SU-DHL-6 (cell line): ENCODE measurements at regions not wholly inside any gene's neighbourhood (a gene's known extent, or its start where the extent isn't known, plus 50 kb on each side); places are given as distances from the start of the nearest gene placed in this dataset.

ENCODE experiments used
- H2AFZ ChIP-seq: fragments of 200-600 bp; sonication (generic); 2 replicates; pipeline ENCODE4 v1.6.1; 2014; ENCODE audit warnings: low read depth, mild to moderate bottlenecking, moderate library complexity, mixed read lengths, antibody characterized with exemption, low read length; ENCODE audit not compliant: severe bottlenecking
- H3F3A ChIP-seq: fragments of 200-600 bp; shearing (Covaris generic); 2 replicates; pipeline ENCODE4 v1.6.0; 2016; ENCODE audit warnings: antibody characterized with exemption, mild to moderate bottlenecking; ENCODE audit not compliant: insufficient read depth
- H3K27ac ChIP-seq: fragments of 200-600 bp; sonication (generic); 2 replicates; pipeline ENCODE4 v1.5.1; 2016; ENCODE audit warnings: low read depth, mild to moderate bottlenecking, low read length, moderate library complexity, mixed read lengths
- H3K27me3 ChIP-seq: fragments of 200-600 bp; sonication (generic), shearing (Covaris generic); 2 replicates; pipeline ENCODE4 v1.6.0; 2014; ENCODE audit warnings: mild to moderate bottlenecking, low read length
- H3K36me3 ChIP-seq: fragments of 200-600 bp; sonication (generic); 2 replicates; pipeline ENCODE4 v1.6.1; 2014; ENCODE audit warnings: mild to moderate bottlenecking, low read length, mixed read lengths
- H3K4me2 ChIP-seq: fragments of 300-600, 200-600 bp; shearing (Covaris generic), sonication (generic); 2 replicates; pipeline ENCODE4 v1.6.0; 2014; ENCODE audit warnings: low read length, low read depth, mild to moderate bottlenecking; ENCODE audit not compliant: poor library complexity, severe bottlenecking
- H3K4me3 ChIP-seq: fragments of 200-600 bp; sonication (generic); 2 replicates; pipeline ENCODE4 v1.5.1; 2014; ENCODE audit warnings: antibody characterized with exemption, low read length, mild to moderate bottlenecking, mixed read lengths; ENCODE audit not compliant: insufficient read depth, poor library complexity, severe bottlenecking
- H3K79me2 ChIP-seq: fragments of 200-600 bp; sonication (generic); 2 replicates; pipeline ENCODE4 v1.6.1; 2014; ENCODE audit warnings: mild to moderate bottlenecking, low read length, moderate library complexity; ENCODE audit not compliant: insufficient read depth
- H3K9ac ChIP-seq: fragments of 200-600 bp; sonication (generic); 2 replicates; pipeline ENCODE4 v1.7.0; 2014; ENCODE audit warnings: mild to moderate bottlenecking, low read length
- H3K9me2 ChIP-seq: fragments of 200-600 bp; sonication (generic); replicated peaks from 2 replicates; pipeline ENCODE4 v1.6.1; 2014; ENCODE audit warnings: low read length; ENCODE audit not compliant: insufficient read depth
- H3K9me3 ChIP-seq: fragments of 200-600 bp; sonication (generic); 2 replicates; pipeline ENCODE4 v1.6.1; 2014; ENCODE audit warnings: low read length, mixed read lengths; ENCODE audit not compliant: insufficient read depth
- H4K20me1 ChIP-seq: fragments of 200-600 bp; sonication (generic); 2 replicates; pipeline ENCODE4 v1.6.1; 2014; ENCODE audit warnings: low read depth, mild to moderate bottlenecking, antibody characterized with exemption, low read length, moderate library complexity, mixed read lengths
- EZH2phosphoT487 ChIP-seq: fragments of 200-600 bp; sonication (generic), shearing (Covaris generic); conservative IDR thresholded peaks from 2 replicates; pipeline ENCODE4 v1.6.1; 2018; ENCODE audit warnings: mild to moderate bottlenecking, antibody characterized with exemption, low read length, moderate library complexity, mixed read lengths
- TF ChIP-seq, protein P1 (sequence below): fragments of 200-600 bp; sonication (generic); IDR thresholded peaks from one replicate; pipeline ENCODE4 v1.5.1; 2017; ENCODE audit warnings: antibody characterized with exemption, mild to moderate bottlenecking, low read length, moderate library complexity; ENCODE audit not compliant: insufficient read depth, poor library complexity, severe bottlenecking

DNA sequence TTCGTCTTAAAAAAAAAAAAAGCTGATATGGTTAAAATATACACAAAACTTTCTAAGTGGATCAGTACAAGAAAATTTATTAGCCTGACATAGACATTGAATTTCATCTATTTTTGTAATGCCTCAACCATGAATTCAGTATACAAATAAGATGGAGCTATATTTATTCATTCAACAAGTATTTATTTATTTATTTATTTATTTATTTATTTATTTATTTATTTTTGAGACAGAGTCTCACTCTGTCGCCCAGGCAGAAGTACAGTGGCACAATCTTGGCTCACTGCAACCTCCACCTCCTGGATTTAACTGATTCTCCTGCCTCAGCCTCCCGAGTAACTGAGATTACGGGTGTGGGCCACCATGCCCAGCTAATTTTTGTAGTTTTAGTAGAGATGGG is 78.5 kb upstream of the GSX1 start:
- Histone ChIP-seq H3K4me3 (no peak overlapping the region), H3F3A (no peaks in the 10 kb centered on the region), H2AFZ (no peak overlapping the region), H4K20me1 (no peaks in the 10 kb centered on the region), H3K27me3 (no peaks in the 10 kb centered on the region; the same call in 1 of the 2 replicates), H3K9me2 (no peaks in the 10 kb centered on the region), H3K79me2 (no peaks in the 10 kb centered on the region), H3K4me2 (no peak overlapping the region), H3K9ac (no peak overlapping the region), H3K36me3 (no peaks in the 10 kb centered on the region), H3K27ac (no peak overlapping the region), H3K9me3 (no peaks in the 10 kb centered on the region)
- TF ChIP-seq EZH2phosphoT487 = no peak
- TF ChIP-seq, protein P1, sequence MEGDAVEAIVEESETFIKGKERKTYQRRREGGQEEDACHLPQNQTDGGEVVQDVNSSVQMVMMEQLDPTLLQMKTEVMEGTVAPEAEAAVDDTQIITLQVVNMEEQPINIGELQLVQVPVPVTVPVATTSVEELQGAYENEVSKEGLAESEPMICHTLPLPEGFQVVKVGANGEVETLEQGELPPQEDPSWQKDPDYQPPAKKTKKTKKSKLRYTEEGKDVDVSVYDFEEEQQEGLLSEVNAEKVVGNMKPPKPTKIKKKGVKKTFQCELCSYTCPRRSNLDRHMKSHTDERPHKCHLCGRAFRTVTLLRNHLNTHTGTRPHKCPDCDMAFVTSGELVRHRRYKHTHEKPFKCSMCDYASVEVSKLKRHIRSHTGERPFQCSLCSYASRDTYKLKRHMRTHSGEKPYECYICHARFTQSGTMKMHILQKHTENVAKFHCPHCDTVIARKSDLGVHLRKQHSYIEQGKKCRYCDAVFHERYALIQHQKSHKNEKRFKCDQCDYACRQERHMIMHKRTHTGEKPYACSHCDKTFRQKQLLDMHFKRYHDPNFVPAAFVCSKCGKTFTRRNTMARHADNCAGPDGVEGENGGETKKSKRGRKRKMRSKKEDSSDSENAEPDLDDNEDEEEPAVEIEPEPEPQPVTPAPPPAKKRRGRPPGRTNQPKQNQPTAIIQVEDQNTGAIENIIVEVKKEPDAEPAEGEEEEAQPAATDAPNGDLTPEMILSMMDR = no peak

DNA sequence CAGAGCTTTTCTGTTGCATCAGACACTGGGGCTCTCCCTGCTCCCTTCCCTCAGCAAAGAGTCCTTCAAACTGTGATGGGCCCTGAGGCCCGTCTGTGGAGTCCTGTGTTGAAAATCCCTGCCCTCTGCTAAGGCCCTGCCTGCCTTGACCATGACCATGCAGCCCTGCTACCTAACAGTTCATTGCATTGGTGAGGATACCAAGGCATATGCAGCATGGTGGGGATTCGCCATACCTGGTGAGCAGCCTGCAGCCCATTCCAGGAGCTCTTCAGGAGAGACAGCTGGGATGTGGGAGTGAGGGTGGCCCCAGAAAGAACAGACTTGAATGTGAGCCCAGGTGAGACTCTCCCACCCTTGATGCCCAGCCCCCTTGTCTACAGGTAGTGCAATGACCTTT is 70.6 kb upstream of the GSX1 start:
- no peaks in the 10 kb centered on the region for H3K36me3 ChIP-seq
- H3K9me3 ChIP-seq = no peaks in the 10 kb centered on the region
- no peak overlapping the region for H3K27ac ChIP-seq
- TF ChIP-seq, protein P1 = no peak
- no peak for TF ChIP-seq EZH2phosphoT487
- H3K4me2 ChIP-seq = no peak overlapping the region
- H3K9ac ChIP-seq = no peak overlapping the region
- no peaks in the 10 kb centered on the region; the same call in 1 of the 2 replicates for H3K27me3 ChIP-seq
- H3K9me2 ChIP-seq = no peaks in the 10 kb centered on the region
- no peaks in the 10 kb centered on the region for H3F3A ChIP-seq
- no peak overlapping the region for H3K4me3 ChIP-seq
- no peaks in the 10 kb centered on the region for H3K79me2 ChIP-seq
- H4K20me1 ChIP-seq = no peaks in the 10 kb centered on the region
- no peak overlapping the region for H2AFZ ChIP-seq

DNA sequence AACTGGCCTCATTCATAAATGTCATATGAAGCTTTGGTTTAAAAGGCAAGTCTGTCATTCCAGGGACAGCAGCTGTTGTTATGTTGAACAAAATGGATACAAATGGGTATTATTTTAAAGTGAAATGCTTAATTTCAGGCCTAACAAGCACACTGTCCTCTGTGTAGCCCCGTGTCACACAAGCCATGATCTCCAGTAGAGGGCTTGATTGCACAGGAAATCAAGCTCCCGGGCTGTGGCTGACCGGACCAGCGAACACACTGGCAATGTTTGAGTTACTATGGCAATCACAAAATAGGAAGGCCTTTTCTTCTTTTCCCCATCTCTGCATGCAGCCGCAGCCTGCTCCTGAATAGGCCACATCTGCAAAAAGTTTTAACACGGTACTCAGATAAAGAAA is 64.0 kb upstream of the GSX1 start:
- no peaks in the 10 kb centered on the region for H4K20me1 ChIP-seq
- no peak overlapping the region for H3K4me3 ChIP-seq
- no peak overlapping the region for H3K4me2 ChIP-seq
- no peak overlapping the region for H3K27ac ChIP-seq
- no peaks in the 10 kb centered on the region for H3K36me3 ChIP-seq
- no peak overlapping the region for H3K9ac ChIP-seq
- H3K9me2 ChIP-seq = no peaks in the 10 kb centered on the region
- TF ChIP-seq, protein P1 = no peak
- TF ChIP-seq EZH2phosphoT487 = no peak
- no peaks in the 10 kb centered on the region for H3K27me3 ChIP-seq
- H3F3A ChIP-seq = no peaks in the 10 kb centered on the region
- no peaks in the 10 kb centered on the region for H3K79me2 ChIP-seq
- no peak overlapping the region for H2AFZ ChIP-seq
- no peaks in the 10 kb centered on the region for H3K9me3 ChIP-seq
